ENCODE measurements at regions not wholly inside any gene's neighbourhood (a gene's known extent, or its start where the extent isn't known, plus 50 kb on each side); places are given as distances from the start of the nearest gene placed in this dataset.
"Not testable (repeated sequence)": the region's sequence is repeated elsewhere in the genome, so short reads cannot be mapped to it uniquely, and the experiment has no call there.

DNA sequence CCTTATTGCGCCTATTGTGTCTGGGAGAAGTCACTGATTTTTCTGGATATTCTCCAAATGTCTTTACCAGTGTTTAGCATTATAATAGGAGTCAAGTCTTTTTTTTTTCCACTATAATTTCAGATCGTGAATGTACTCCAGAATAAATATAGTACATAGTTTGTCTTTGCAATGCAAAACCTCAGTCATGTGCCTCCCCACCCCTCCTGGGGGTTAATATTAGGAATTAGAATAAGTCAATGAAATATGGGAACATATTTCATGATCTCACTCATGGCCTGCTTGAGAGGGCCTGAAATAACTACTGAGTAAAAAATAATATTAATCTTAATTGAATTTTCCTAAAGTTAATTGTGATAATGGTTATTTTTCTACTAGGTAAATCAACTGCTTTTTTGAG, 79.0 kb upstream of the TMEM170B start:
- TF ChIP-seq CTCF (IDR thresholded peaks at IDR 0.05; ENCODE audit: low read length) (no peak), EZH2 (IDR thresholded peaks at IDR 0.05; ENCODE audit: borderline replicate concordance, low read length) (no peak)
- Histone ChIP-seq H3K36me3 (ENCODE audit: insufficient read depth, low read length) (no peaks in the 10 kb centered on the region), H3K9me2 (ENCODE audit: low read depth, low read length) (no peaks in the 10 kb centered on the region), H3K27me3 (ENCODE audit: insufficient read depth, low read length) (no peaks in the 10 kb centered on the region), H3K4me1 (ENCODE audit: insufficient read depth, low read length, severe bottlenecking) (peaks cover 42% of the 10 kb centered on the region), H3K4me3 (ENCODE audit: low read depth, low read length, poor library complexity, severe bottlenecking) (no peak overlapping the region), H4K20me1 (ENCODE audit: insufficient read depth, low read length) (no peaks in the 10 kb centered on the region), H3K27ac (ENCODE audit: low read depth, low read length, poor library complexity, severe bottlenecking) (peak overlapping the region; percentile 93), H3K9ac (ENCODE audit: low read length) (no peak overlapping the region), H3F3A (ENCODE audit: insufficient read depth, low read length) (no peaks in the 10 kb centered on the region), H3K9me3 (ENCODE audit: low read length) (no peaks in the 10 kb centered on the region), H2AFZ (ENCODE audit: low read length) (no peak overlapping the region), H3K4me2 (ENCODE audit: low read length) (peak overlapping the region; percentile 49; the same call in 1 of the 2 replicates), H3K79me2 (ENCODE audit: insufficient read depth, low read length) (no peaks in the 10 kb centered on the region)

- not testable (repeated sequence) for H3K4me2 ChIP-seq (ENCODE audit: low read length); H3F3A ChIP-seq (ENCODE audit: insufficient read depth, low read length); H3K4me3 ChIP-seq (ENCODE audit: low read depth, low read length, poor library complexity, severe bottlenecking); H3K9me3 ChIP-seq (ENCODE audit: low read length); H3K27me3 ChIP-seq (ENCODE audit: insufficient read depth, low read length); H4K20me1 ChIP-seq (ENCODE audit: insufficient read depth, low read length); H2AFZ ChIP-seq (ENCODE audit: low read length); H3K36me3 ChIP-seq (ENCODE audit: insufficient read depth, low read length); H3K79me2 ChIP-seq (ENCODE audit: insufficient read depth, low read length); H3K9me2 ChIP-seq (ENCODE audit: low read depth, low read length); H3K9ac ChIP-seq (ENCODE audit: low read length); H3K27ac ChIP-seq (ENCODE audit: low read depth, low read length, poor library complexity, severe bottlenecking)
- H3K4me1 ChIP-seq (ENCODE audit: insufficient read depth, low read length, severe bottlenecking), result peaks cover 42% of the 10 kb centered on the region
Measured at GRCh38 chr6:11457422-11457821, 80.1 kb upstream of the TMEM170B start.

DNA sequence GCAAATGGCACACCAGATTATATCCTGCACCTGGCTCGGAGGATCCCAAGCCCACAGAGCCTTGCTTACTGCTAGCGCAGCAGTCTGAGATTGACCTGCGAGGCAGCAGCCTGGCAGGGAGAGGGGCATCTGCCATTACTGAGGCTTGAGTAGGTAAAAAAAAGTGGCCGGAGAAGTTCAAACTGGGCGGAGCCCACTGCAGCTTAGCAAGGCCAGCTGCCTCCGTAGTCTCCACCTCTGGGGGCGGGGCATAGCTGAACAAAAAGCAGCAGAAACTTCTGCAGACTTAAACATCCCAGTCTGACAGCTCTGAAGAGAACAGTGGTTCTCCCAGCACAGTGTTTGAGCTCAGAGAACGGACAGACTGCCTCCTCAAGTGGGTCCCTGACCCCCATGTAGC, 85.4 kb upstream of the TMEM170B start:
- not testable (repeated sequence) for H3K27ac ChIP-seq (ENCODE audit: low read depth, low read length, poor library complexity, severe bottlenecking); H3K36me3 ChIP-seq (ENCODE audit: insufficient read depth, low read length); H3F3A ChIP-seq (ENCODE audit: insufficient read depth, low read length); H3K4me2 ChIP-seq (ENCODE audit: low read length); H3K4me3 ChIP-seq (ENCODE audit: low read depth, low read length, poor library complexity, severe bottlenecking); H3K4me1 ChIP-seq (ENCODE audit: insufficient read depth, low read length, severe bottlenecking); H2AFZ ChIP-seq (ENCODE audit: low read length); H3K9me3 ChIP-seq (ENCODE audit: low read length); H3K27me3 ChIP-seq (ENCODE audit: insufficient read depth, low read length); H3K79me2 ChIP-seq (ENCODE audit: insufficient read depth, low read length); H3K9me2 ChIP-seq (ENCODE audit: low read depth, low read length); H4K20me1 ChIP-seq (ENCODE audit: insufficient read depth, low read length); H3K9ac ChIP-seq (ENCODE audit: low read length)

DNA sequence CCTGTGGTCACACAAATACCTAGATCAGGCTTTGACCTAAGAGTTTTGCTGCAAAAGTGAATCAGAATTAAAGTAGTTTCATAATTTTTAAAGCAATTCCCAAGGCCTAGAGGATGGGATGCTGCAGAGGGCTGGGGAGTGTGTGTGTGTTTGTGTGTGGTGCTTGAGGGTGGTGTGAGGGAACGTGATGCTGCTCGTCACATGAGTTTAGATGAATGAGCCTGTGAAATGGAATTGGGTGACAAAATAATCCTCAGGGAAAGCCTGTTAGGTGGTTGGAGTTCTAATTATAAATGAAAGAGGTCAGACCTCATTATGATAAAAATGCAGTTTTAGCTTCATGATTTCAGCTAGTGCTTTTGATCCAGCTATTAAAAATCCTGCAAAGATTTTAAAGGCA, 87.5 kb upstream of the TMEM170B start:
- Histone ChIP-seq H3K9me2 (ENCODE audit: low read depth, low read length) (no peaks in the 10 kb centered on the region), H3K4me2 (ENCODE audit: low read length) (no peak overlapping the region), H3F3A (ENCODE audit: insufficient read depth, low read length) (no peaks in the 10 kb centered on the region), H3K27me3 (ENCODE audit: insufficient read depth, low read length) (no peaks in the 10 kb centered on the region), H3K4me3 (ENCODE audit: low read depth, low read length, poor library complexity, severe bottlenecking) (no peak overlapping the region), H3K4me1 (ENCODE audit: insufficient read depth, low read length, severe bottlenecking) (peaks cover 4% of the 10 kb centered on the region), H3K36me3 (ENCODE audit: insufficient read depth, low read length) (no peaks in the 10 kb centered on the region), H3K9ac (ENCODE audit: low read length) (no peak overlapping the region), H3K9me3 (ENCODE audit: low read length) (no peaks in the 10 kb centered on the region), H2AFZ (ENCODE audit: low read length) (no peak overlapping the region), H3K27ac (ENCODE audit: low read depth, low read length, poor library complexity, severe bottlenecking) (no peak overlapping the region), H4K20me1 (ENCODE audit: insufficient read depth, low read length) (no peaks in the 10 kb centered on the region), H3K79me2 (ENCODE audit: insufficient read depth, low read length) (no peaks in the 10 kb centered on the region)
- TF ChIP-seq EZH2 (IDR thresholded peaks at IDR 0.05; ENCODE audit: borderline replicate concordance, low read length) (no peak), CTCF (IDR thresholded peaks at IDR 0.05; ENCODE audit: low read length) (no peak)
